Lung (tissue), 11 donors: ENCODE measurements at regions not wholly inside any gene's neighbourhood (a gene's known extent, or its start where the extent isn't known, plus 50 kb on each side); places are given as distances from the start of the nearest gene placed in this dataset.

Source experiments
- ATAC-seq: fragments of 200-7000 bp; cut with Tn5 transposase; one replicate; pipeline ENCODE4 v1.9.1; 2020; ENCODE audit warnings: moderate number of reproducible peaks; ENCODE audit not compliant: insufficient read depth, low FRiP score
- DNase-seq, 3 donors: peaks; one replicate each; pipeline ENCODE4 v3.0.0-alpha.2; 2013 to 2017
- H3K27ac ChIP-seq, 2 donors: one replicate each; pipeline ENCODE4 v1.5.1; 2013; ENCODE audit warnings: mild to moderate bottlenecking in 2 of 2, moderate library complexity in 2 of 2, control low read depth in 1 of 2, inconsistent platforms in 1 of 2, low read depth in 1 of 2, low read length in 1 of 2
- H3K27me3 ChIP-seq, 3 donors: one replicate each; pipeline ENCODE4 v1.5.1; 2013; ENCODE audit warnings: low read length in 2 of 3; ENCODE audit not compliant: control insufficient read depth in 3 of 3, insufficient read depth in 3 of 3
- H3K36me3 ChIP-seq, 4 donors: one replicate each; pipeline ENCODE4 v1.5.1; 2013; ENCODE audit warnings: low read length in 4 of 4, mild to moderate bottlenecking in 1 of 4, moderate library complexity in 1 of 4; ENCODE audit not compliant: control insufficient read depth in 4 of 4, insufficient read depth in 4 of 4
- H3K4me1 ChIP-seq, 5 donors: one replicate each; pipeline ENCODE4 v1.5.1; 2013; ENCODE audit warnings: low read length in 5 of 5, mild to moderate bottlenecking in 2 of 5, moderate library complexity in 1 of 5; ENCODE audit not compliant: control insufficient read depth in 5 of 5, insufficient read depth in 5 of 5
- H3K4me3 ChIP-seq: one replicate; pipeline ENCODE4 v1.5.1; 2013; ENCODE audit warnings: mild to moderate bottlenecking, control low read depth, moderate library complexity
- H3K9ac ChIP-seq, 2 donors: one replicate each; pipeline ENCODE4 v1.5.1; 2013; ENCODE audit warnings: low read length in 2 of 2, control low read depth in 1 of 2; ENCODE audit not compliant: insufficient read depth in 1 of 2
- H3K9me3 ChIP-seq, 4 donors: one replicate each; pipeline ENCODE4 v1.5.1; 2013; ENCODE audit warnings: low read length in 3 of 4, mild to moderate bottlenecking in 1 of 4, moderate library complexity in 1 of 4; ENCODE audit not compliant: control insufficient read depth in 4 of 4, insufficient read depth in 3 of 4
- WGBS, 2 donors: extraction: QIAGEN DNeasy Blood & Tissue Kit; methylation state at CpG; one replicate each; pipeline ENCODE4 v1.1.7; 2013; 5-methylcytosine and 5-hydroxymethylcytosine counted together
- TF ChIP-seq, protein P1 (sequence below): IDR thresholded peaks from 2 replicates; pipeline ENCODE4 v1.5.1; 2012; ENCODE audit warnings: mild to moderate bottlenecking; ENCODE audit errors: control extremely low read depth, extremely low read depth
- donor health status: control.
- donor health status: control.
- donor health status: Bipolar disorder and iron deficiency.
- donor health status: healthy.
- donor health status: DM: yes; HTN: yes; CAD: no.

DNA sequence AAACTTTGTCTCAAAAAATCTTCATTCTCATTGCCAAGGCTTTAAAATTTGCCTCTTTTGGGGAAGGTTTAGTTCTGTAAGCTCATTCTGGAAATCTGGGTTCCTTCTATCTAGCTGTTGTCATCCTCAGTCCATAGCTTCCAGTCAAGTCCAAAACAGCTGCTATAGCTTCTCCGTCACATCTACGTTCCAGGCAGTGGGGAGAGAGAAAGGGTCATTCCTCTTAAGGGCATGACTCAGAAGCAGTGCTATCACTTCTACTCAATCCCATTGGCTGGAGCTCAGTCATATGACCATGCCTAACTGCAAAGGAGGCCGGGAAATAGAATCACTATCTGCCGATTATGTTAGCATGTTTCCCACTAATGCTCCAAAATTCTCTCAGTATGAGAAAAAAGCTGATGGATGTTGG is 141.4 kb upstream of the PTPN1 start:
- 77 to 88% methylated on average over 4 of the region's 4 CpGs for WGBS, 2 donors

DNA sequence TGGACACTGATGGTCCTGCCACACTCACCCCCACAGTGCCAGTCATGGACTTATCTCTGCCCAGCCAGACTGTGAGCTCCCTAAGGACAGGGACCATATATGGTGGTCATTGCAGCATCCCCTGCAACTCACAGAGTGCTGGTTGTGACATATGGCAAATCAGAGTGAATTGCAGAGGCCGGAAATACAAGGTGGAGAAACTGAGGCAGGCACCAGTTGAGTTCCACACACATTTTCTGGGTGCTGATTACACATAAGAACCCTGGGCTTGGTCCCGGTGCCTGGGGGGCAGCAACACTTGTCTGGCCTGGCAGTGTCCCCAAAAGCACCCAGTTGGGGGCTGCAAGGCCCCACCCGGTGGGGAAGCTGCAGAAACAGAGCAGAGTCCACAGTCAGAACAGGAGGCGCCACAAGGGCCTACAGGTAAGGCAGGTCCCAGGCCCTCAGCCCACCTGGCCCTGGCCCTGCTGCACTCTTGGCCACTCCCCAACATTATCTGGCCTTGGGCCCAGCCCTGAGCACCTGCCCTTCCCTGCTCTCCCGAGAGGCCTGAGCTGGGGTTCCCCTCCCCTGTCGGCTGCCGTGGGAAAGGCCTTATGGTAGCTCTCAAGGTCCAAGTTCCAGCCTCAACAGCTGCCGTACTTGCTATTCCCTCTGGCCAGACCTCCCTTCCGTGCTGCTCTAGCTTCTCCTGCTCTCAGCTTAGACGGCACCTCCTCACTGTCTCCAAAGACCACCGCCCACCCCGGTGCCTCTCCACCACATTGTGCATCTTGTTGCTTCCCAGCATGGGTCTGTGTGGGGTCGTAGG is 140.8 kb upstream of the PTPN1 start:
- Histone ChIP-seq H3K36me3 (no peaks in the 10 kb centered on the region), H3K27me3 (no peaks in the 10 kb centered on the region), H3K27ac (peak overlapping the region in 1 of 2 donors; percentile 49), H3K4me3 (no peak overlapping the region), H3K9ac (peak overlapping the region in 1 of 2 donors; percentile 24), H3K9me3 (no peaks in the 10 kb centered on the region), H3K4me1 (peaks cover 3 to 45% (median 14%) of the 10 kb centered on the region in 5 donors)
- TF ChIP-seq, protein P1, sequence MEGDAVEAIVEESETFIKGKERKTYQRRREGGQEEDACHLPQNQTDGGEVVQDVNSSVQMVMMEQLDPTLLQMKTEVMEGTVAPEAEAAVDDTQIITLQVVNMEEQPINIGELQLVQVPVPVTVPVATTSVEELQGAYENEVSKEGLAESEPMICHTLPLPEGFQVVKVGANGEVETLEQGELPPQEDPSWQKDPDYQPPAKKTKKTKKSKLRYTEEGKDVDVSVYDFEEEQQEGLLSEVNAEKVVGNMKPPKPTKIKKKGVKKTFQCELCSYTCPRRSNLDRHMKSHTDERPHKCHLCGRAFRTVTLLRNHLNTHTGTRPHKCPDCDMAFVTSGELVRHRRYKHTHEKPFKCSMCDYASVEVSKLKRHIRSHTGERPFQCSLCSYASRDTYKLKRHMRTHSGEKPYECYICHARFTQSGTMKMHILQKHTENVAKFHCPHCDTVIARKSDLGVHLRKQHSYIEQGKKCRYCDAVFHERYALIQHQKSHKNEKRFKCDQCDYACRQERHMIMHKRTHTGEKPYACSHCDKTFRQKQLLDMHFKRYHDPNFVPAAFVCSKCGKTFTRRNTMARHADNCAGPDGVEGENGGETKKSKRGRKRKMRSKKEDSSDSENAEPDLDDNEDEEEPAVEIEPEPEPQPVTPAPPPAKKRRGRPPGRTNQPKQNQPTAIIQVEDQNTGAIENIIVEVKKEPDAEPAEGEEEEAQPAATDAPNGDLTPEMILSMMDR = no peak
- WGBS, 2 donors = 65 to 83% methylated on average over 13 of the region's 13 CpGs
- DNase-seq (peak in 2 of 3 donors; percentile 61 to 75), ATAC-seq (peak; percentile 68)

More for the DNA sequence above, 141.4 kb upstream of the PTPN1 start:
- Histone ChIP-seq H3K36me3 (no peaks in the 10 kb centered on the region), H3K4me1 (peaks cover 3 to 51% (median 14%) of the 10 kb centered on the region in 5 donors), H3K9me3 (no peaks in the 10 kb centered on the region), H3K4me3 (no peak overlapping the region), H3K27me3 (no peaks in the 10 kb centered on the region), H3K9ac (peak overlapping the region in 1 of 2 donors; percentile 47), H3K27ac (no peak overlapping the region)
- TF ChIP-seq, protein P1 = no peak
- DNase-seq (peak; percentile 83 to 95 (median 91)), ATAC-seq (no peak)

GRCh38 chr20:50370036-50370566 is 140.1 kb upstream of the PTPN1 start:
- H3K9me3 ChIP-seq = no peaks in the 10 kb centered on the region
- DNase-seq (no peak), ATAC-seq (no peak)
- no peak overlapping the region for H3K4me3 ChIP-seq
- H3K4me1 ChIP-seq = peaks cover 3 to 38% (median 14%) of the 10 kb centered on the region in 5 donors
- H3K36me3 ChIP-seq = no peaks in the 10 kb centered on the region
- TF ChIP-seq, protein P1 = no peak
- peak overlapping the region in 1 of 2 donors; percentile 49 for H3K27ac ChIP-seq
- no peaks in the 10 kb centered on the region for H3K27me3 ChIP-seq
- 89 to 95% methylated on average over 11 of the region's 11 CpGs for WGBS, 2 donors
- peak overlapping the region in 1 of 2 donors; percentile 17 for H3K9ac ChIP-seq
